ENCODE measurements at regions not wholly inside any gene's neighbourhood (a gene's known extent, or its start where the extent isn't known, plus 50 kb on each side); places are given as distances from the start of the nearest gene placed in this dataset.

- no peak overlapping the region for H3K4me2 ChIP-seq (ENCODE audit: low read depth, low read length, poor library complexity, severe bottlenecking)
- no peak overlapping the region for H3K4me3 ChIP-seq (ENCODE audit: insufficient read depth, low read length, poor library complexity, severe bottlenecking)
- H2AFZ ChIP-seq (ENCODE audit: low read depth, low read length, severe bottlenecking) = no peak overlapping the region
- H3K9me2 ChIP-seq (replicated peaks; ENCODE audit: insufficient read depth, low read length) = no peaks in the 10 kb centered on the region
- no peak for TF ChIP-seq EZH2phosphoT487 (conservative IDR thresholded peaks at IDR 0.05; ENCODE audit: low read length)
- no peak for TF ChIP-seq CTCF (IDR thresholded peaks at IDR 0.05; ENCODE audit: insufficient read depth, low read length, poor library complexity, severe bottlenecking)
- H3K9me3 ChIP-seq (ENCODE audit: insufficient read depth, low read length) = no peaks in the 10 kb centered on the region
- no peak overlapping the region for H3K27ac ChIP-seq (ENCODE audit: low read depth, low read length)
- H3K9ac ChIP-seq (ENCODE audit: low read length) = no peak overlapping the region
- no peaks in the 10 kb centered on the region for H3K36me3 ChIP-seq (ENCODE audit: low read length)
- H4K20me1 ChIP-seq (ENCODE audit: low read depth, low read length) = no peaks in the 10 kb centered on the region
- H3K27me3 ChIP-seq (ENCODE audit: low read length) = no peaks in the 10 kb centered on the region
- no peaks in the 10 kb centered on the region for H3F3A ChIP-seq (ENCODE audit: insufficient read depth)
- H3K79me2 ChIP-seq (ENCODE audit: insufficient read depth, low read length) = no peaks in the 10 kb centered on the region
Measured at GRCh38 chr10:1903982-1904381, 166.7 kb upstream of the ADARB2 start.

- Histone ChIP-seq H3K36me3 (ENCODE audit: low read length) (no peaks in the 10 kb centered on the region), H4K20me1 (ENCODE audit: low read depth, low read length) (no peaks in the 10 kb centered on the region), H3K9ac (ENCODE audit: low read length) (no peak overlapping the region), H3K9me2 (replicated peaks; ENCODE audit: insufficient read depth, low read length) (no peaks in the 10 kb centered on the region), H3K9me3 (ENCODE audit: insufficient read depth, low read length) (no peaks in the 10 kb centered on the region), H3K4me2 (ENCODE audit: low read depth, low read length, poor library complexity, severe bottlenecking) (no peak overlapping the region), H3K79me2 (ENCODE audit: insufficient read depth, low read length) (no peaks in the 10 kb centered on the region), H3K27ac (ENCODE audit: low read depth, low read length) (no peak overlapping the region), H3K4me3 (ENCODE audit: insufficient read depth, low read length, poor library complexity, severe bottlenecking) (no peak overlapping the region), H2AFZ (ENCODE audit: low read depth, low read length, severe bottlenecking) (no peak overlapping the region), H3F3A (ENCODE audit: insufficient read depth) (no peaks in the 10 kb centered on the region), H3K27me3 (ENCODE audit: low read length) (no peaks in the 10 kb centered on the region)
- TF ChIP-seq CTCF (IDR thresholded peaks at IDR 0.05; ENCODE audit: insufficient read depth, low read length, poor library complexity, severe bottlenecking) = no peak
- TF ChIP-seq EZH2phosphoT487 (conservative IDR thresholded peaks at IDR 0.05; ENCODE audit: low read length) = no peak
Measured at GRCh38 chr10:1896153-1896552, 158.8 kb upstream of the ADARB2 start.

GRCh38 chr10:1895691-1896090, 158.4 kb upstream of the ADARB2 start:
- TF ChIP-seq CTCF (IDR thresholded peaks at IDR 0.05; ENCODE audit: insufficient read depth, low read length, poor library complexity, severe bottlenecking) = no peak
- TF ChIP-seq EZH2phosphoT487 (conservative IDR thresholded peaks at IDR 0.05; ENCODE audit: low read length) = no peak
- H3K36me3 ChIP-seq (ENCODE audit: low read length) = no peaks in the 10 kb centered on the region
- no peak overlapping the region for H3K4me3 ChIP-seq (ENCODE audit: insufficient read depth, low read length, poor library complexity, severe bottlenecking)

More at GRCh38 chr10:1895691-1896090, 158.4 kb upstream of the ADARB2 start:
- Histone ChIP-seq H3K9ac (ENCODE audit: low read length) (no peak overlapping the region), H3F3A (ENCODE audit: insufficient read depth) (no peaks in the 10 kb centered on the region), H3K79me2 (ENCODE audit: insufficient read depth, low read length) (no peaks in the 10 kb centered on the region), H4K20me1 (ENCODE audit: low read depth, low read length) (no peaks in the 10 kb centered on the region), H2AFZ (ENCODE audit: low read depth, low read length, severe bottlenecking) (no peak overlapping the region), H3K27me3 (ENCODE audit: low read length) (no peaks in the 10 kb centered on the region), H3K9me2 (replicated peaks; ENCODE audit: insufficient read depth, low read length) (no peaks in the 10 kb centered on the region), H3K9me3 (ENCODE audit: insufficient read depth, low read length) (no peaks in the 10 kb centered on the region), H3K27ac (ENCODE audit: low read depth, low read length) (no peak overlapping the region), H3K4me2 (ENCODE audit: low read depth, low read length, poor library complexity, severe bottlenecking) (no peak overlapping the region)

Data from SU-DHL-6 (cell line).